Lower lobe of right lung (tissue), 2 donors: ENCODE measurements at regions not wholly inside any gene's neighbourhood (a gene's known extent, or its start where the extent isn't known, plus 50 kb on each side); places are given as distances from the start of the nearest gene placed in this dataset.

Source experiments
- ATAC-seq, 2 donors: fragments of 200-7000 bp; cut with Tn5 transposase; one replicate each; pipeline ENCODE4 v1.9.1; 2020 to 2022; ENCODE audit warnings: mild to moderate bottlenecking in 2 of 2, moderate library complexity in 2 of 2
- DNase-seq: peaks from one replicate; pipeline ENCODE4 v3.0.0-alpha.2; 2020
- H3K27ac ChIP-seq: fragments of 200-600 bp; one replicate; pipeline ENCODE4 v1.8.0; 2022
- H3K27me3 ChIP-seq: fragments of 200-600 bp; one replicate; pipeline ENCODE4 v1.8.0; 2022; ENCODE audit warnings: low read depth
- H3K36me3 ChIP-seq: fragments of 200-600 bp; one replicate; pipeline ENCODE4 v1.8.0; 2022; ENCODE audit warnings: mild to moderate bottlenecking
- H3K4me1 ChIP-seq: fragments of 200-600 bp; one replicate; pipeline ENCODE4 v1.8.0; 2022
- H3K4me3 ChIP-seq: fragments of 200-600 bp; one replicate; pipeline ENCODE4 v1.8.0; 2022; ENCODE audit warnings: mild to moderate bottlenecking
- H3K9me3 ChIP-seq: fragments of 200-600 bp; one replicate; pipeline ENCODE4 v1.8.0; 2022
- intact Hi-C: fragments of 100-400 bp; cut with DNase I; formaldehyde crosslinking; loops from one replicate; pipeline ENCODE4 v1.11.0; 2022
- TF ChIP-seq, protein P1 (sequence below): fragments of 200-600 bp; IDR thresholded peaks from one replicate; pipeline ENCODE4 v1.8.0; 2022; ENCODE audit warnings: antibody characterized with exemption, mild to moderate bottlenecking
- donor health status: DM: no; HTN: yes; CAD: no; lungs with severe emphysema.

DNA sequence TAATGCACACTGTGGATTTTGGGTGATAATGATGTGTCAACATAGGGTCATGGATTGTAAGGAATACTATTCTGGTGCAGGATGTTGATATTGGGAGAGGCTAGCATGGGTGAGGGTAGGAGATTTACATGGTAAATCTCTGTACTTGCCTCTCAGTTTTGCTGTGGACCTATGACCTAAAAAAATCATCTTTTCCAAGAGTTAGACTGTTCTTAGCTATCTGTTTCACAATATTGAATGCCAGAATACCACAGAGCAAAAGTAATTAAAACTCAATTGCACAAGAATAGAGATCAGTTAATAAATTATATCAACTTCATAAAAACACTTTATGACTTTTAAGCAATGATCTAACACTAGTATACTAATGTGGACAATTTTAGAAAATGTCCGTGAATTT lies 651.6 kb downstream of the HTR1A start:
- ATAC-seq (no peak), DNase-seq (no peak)
- Histone ChIP-seq H3K27me3 (no peaks in the 10 kb centered on the region), H3K36me3 (no peaks in the 10 kb centered on the region), H3K4me1 (no peaks in the 10 kb centered on the region), H3K4me3 (no peak overlapping the region), H3K9me3 (no peaks in the 10 kb centered on the region), H3K27ac (no peak overlapping the region)
- TF ChIP-seq, protein P1, sequence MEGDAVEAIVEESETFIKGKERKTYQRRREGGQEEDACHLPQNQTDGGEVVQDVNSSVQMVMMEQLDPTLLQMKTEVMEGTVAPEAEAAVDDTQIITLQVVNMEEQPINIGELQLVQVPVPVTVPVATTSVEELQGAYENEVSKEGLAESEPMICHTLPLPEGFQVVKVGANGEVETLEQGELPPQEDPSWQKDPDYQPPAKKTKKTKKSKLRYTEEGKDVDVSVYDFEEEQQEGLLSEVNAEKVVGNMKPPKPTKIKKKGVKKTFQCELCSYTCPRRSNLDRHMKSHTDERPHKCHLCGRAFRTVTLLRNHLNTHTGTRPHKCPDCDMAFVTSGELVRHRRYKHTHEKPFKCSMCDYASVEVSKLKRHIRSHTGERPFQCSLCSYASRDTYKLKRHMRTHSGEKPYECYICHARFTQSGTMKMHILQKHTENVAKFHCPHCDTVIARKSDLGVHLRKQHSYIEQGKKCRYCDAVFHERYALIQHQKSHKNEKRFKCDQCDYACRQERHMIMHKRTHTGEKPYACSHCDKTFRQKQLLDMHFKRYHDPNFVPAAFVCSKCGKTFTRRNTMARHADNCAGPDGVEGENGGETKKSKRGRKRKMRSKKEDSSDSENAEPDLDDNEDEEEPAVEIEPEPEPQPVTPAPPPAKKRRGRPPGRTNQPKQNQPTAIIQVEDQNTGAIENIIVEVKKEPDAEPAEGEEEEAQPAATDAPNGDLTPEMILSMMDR = no peak
- intact Hi-C loops = no loop called here

DNA sequence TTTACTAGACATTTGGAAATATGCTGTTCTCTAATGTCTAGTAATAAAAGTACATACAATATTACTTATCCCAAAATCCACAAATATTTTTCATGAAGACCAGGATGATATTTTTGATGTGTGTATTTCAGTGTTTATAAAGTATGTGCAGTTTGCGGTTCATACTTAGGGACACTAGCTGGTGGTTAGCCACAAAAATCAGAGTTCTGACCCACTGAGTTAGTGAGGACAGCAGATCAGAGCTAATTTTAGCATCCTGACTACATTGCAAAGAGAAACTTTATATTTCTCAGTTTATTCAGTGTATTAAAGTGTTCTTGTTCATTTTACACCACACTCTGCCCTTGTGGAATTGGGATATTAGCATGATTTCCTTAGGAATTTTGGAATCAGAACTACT lies 655.3 kb downstream of the HTR1A start:
- TF ChIP-seq, protein P1 = no peak
- Histone ChIP-seq H3K27me3 (no peaks in the 10 kb centered on the region), H3K36me3 (no peaks in the 10 kb centered on the region), H3K4me3 (no peak overlapping the region), H3K9me3 (no peaks in the 10 kb centered on the region), H3K27ac (no peak overlapping the region), H3K4me1 (no peaks in the 10 kb centered on the region)
- intact Hi-C loops = no loop called here
- ATAC-seq (no peak), DNase-seq (no peak)

DNA sequence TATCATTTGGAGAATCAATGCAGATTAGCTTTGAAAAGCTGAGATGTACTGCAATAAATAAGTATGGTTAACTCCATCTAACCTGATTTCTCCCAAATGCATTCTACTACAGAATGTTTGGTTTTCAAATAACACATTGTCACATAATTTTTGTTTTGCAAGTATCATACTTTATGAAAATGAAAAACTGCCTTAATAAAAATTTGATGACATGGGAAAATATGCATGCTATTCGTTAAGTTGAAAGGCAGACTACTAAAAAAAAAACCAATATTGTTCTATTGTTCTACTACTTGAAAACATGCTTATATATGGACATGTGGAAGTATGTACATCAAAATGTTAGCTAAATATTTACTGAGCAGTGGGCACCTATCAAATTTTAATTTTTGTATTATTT lies 668.9 kb downstream of the HTR1A start:
- TF ChIP-seq, protein P1 = no peak
- Histone ChIP-seq H3K27me3 (no peaks in the 10 kb centered on the region), H3K27ac (no peak overlapping the region), H3K36me3 (no peaks in the 10 kb centered on the region), H3K4me1 (no peaks in the 10 kb centered on the region), H3K9me3 (no peaks in the 10 kb centered on the region), H3K4me3 (no peak overlapping the region)
- DNase-seq = no peak
- intact Hi-C loops = no loop called here
- ATAC-seq = no peak

DNA sequence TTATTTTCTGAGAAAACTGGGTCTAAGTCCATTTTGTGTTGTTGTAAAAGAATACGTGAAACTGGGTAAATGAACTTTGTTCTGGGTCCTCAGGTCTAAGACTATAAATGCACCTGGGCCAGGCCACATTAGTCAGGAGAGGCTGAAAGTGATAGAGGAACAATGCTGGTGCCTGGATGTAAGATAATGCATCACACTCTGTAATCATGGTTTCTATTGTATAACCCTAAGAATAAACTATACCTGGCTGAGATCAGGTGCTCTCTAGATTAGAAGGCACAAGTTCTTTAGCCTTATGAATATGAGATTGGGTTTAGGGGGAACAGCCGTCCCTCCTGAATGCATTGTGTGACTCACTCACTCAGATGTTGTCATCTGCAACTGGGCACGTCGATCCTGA lies 675.5 kb downstream of the HTR1A start:
- TF ChIP-seq, protein P1 = no peak

DNA sequence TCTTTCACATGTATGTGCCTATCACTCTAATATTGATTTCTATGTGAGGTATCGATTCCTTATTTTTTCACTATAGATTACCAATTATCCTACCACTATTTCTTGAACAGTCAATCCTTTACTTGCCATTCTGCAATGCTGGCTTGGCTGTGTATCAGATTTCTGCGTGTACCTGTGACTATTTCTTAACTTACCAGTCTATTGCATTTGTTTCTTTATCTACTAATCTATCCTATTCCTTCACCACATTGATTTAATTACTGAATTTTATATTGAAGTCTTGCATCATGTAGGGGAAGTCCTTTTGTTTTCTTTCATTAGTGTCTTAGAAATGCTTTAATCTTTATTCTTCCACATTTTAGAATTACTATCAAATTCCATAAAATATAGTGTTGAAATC lies 684.8 kb downstream of the LRRC70 start:
- Histone ChIP-seq H3K4me1 (no peaks in the 10 kb centered on the region), H3K9me3 (no peaks in the 10 kb centered on the region), H3K27me3 (no peaks in the 10 kb centered on the region), H3K36me3 (no peaks in the 10 kb centered on the region), H3K27ac (no peak overlapping the region), H3K4me3 (no peak overlapping the region)
- DNase-seq (no peak), ATAC-seq (no peak)
- intact Hi-C loops = no loop called here
- TF ChIP-seq, protein P1 = no peak

More for the DNA sequence above, 675.5 kb downstream of the HTR1A start:
- Histone ChIP-seq H3K4me3 (no peak overlapping the region), H3K4me1 (no peaks in the 10 kb centered on the region), H3K9me3 (no peaks in the 10 kb centered on the region), H3K27me3 (no peaks in the 10 kb centered on the region), H3K36me3 (no peaks in the 10 kb centered on the region), H3K27ac (no peak overlapping the region)
- DNase-seq (no peak), ATAC-seq (no peak)
- intact Hi-C loops = no loop called here
